Ascending aorta (tissue), 2 donors: ENCODE measurements at regions not wholly inside any gene's neighbourhood (a gene's known extent, or its start where the extent isn't known, plus 50 kb on each side); places are given as distances from the start of the nearest gene placed in this dataset.
"Not testable (repeated sequence)": the region's sequence is repeated elsewhere in the genome, so short reads cannot be mapped to it uniquely, and the experiment has no call there.

Experiments
- DNase-seq, 2 donors: peaks; one replicate each; pipeline ENCODE4 v3.0.0-alpha.2; 2019; ENCODE audit warnings: low spot score in 2 of 2
- H3K27ac ChIP-seq, 2 donors: fragments of 200-600 bp; sonication (generic); one replicate each; pipeline ENCODE4 v1.5.1; 2016 to 2017; ENCODE audit warnings: mild to moderate bottlenecking in 1 of 2
- H3K27me3 ChIP-seq: fragments of 200-600 bp; sonication (generic); one replicate; pipeline ENCODE4 v1.5.1; 2017
- H3K36me3 ChIP-seq, 2 donors: fragments of 200-600 bp; sonication (generic); one replicate each; pipeline ENCODE4 v1.5.1; 2016
- H3K4me1 ChIP-seq, 2 donors: fragments of 200-600 bp; sonication (generic); one replicate each; pipeline ENCODE4 v1.5.1; 2016 to 2017; ENCODE audit warnings: mild to moderate bottlenecking in 1 of 2
- H3K4me3 ChIP-seq, 2 donors: fragments of 200-600 bp; sonication (generic); one replicate each; pipeline ENCODE4 v1.5.1; 2016 to 2017; ENCODE audit warnings: mild to moderate bottlenecking in 1 of 2
- H3K9me3 ChIP-seq, 2 donors: fragments of 200-600 bp; sonication (generic); one replicate each; pipeline ENCODE4 v1.5.1; 2016
- intact Hi-C: fragments of 100-400 bp; cut with DNase I; formaldehyde crosslinking; loops from one replicate; pipeline ENCODE4 v1.15.1; 2023
- TF ChIP-seq, protein P1 (sequence below), 3 experiments: fragments of 200-600 bp in 2 of 3; fragments of 450-650 bp in 1 of 3; sonication (generic) in 2 of 3; IDR thresholded peaks; one replicate each; pipeline ENCODE4 v1.5.1; 2016 to 2019; ENCODE audit warnings: antibody characterized with exemption in 3 of 3, mild to moderate bottlenecking in 1 of 3, moderate library complexity in 1 of 3

DNA sequence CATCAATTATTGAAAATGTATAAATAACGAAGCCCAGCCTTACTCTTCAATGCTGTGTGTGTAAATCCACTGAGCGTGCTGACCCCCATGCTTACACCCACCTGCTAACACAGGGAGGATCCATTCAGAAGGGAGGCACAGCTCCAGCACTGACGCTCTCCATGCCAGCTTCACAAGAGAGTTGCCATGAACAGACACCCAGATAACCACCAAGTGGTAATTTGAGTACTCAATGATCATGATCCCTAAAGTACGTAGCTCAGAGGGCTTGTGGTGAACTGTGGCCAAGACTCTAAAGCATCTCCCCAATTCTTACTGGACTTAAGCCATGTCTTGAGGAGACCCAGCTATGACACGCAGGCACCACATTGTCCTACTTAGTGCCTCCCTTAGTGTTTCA, 98.7 kb downstream of the IGLL1 start:
- no peak overlapping the region for H3K4me3 ChIP-seq
- no peaks in the 10 kb centered on the region for H3K4me1 ChIP-seq
- TF ChIP-seq, protein P1, sequence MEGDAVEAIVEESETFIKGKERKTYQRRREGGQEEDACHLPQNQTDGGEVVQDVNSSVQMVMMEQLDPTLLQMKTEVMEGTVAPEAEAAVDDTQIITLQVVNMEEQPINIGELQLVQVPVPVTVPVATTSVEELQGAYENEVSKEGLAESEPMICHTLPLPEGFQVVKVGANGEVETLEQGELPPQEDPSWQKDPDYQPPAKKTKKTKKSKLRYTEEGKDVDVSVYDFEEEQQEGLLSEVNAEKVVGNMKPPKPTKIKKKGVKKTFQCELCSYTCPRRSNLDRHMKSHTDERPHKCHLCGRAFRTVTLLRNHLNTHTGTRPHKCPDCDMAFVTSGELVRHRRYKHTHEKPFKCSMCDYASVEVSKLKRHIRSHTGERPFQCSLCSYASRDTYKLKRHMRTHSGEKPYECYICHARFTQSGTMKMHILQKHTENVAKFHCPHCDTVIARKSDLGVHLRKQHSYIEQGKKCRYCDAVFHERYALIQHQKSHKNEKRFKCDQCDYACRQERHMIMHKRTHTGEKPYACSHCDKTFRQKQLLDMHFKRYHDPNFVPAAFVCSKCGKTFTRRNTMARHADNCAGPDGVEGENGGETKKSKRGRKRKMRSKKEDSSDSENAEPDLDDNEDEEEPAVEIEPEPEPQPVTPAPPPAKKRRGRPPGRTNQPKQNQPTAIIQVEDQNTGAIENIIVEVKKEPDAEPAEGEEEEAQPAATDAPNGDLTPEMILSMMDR (IDR thresholded peaks at IDR 0.05), result no peak
- intact Hi-C loops, result no loop called here
- DNase-seq, result no peak
- no peaks in the 10 kb centered on the region for H3K27me3 ChIP-seq
- H3K36me3 ChIP-seq, result no peaks in the 10 kb centered on the region
- H3K9me3 ChIP-seq, result no peaks in the 10 kb centered on the region
- no peak overlapping the region for H3K27ac ChIP-seq

DNA sequence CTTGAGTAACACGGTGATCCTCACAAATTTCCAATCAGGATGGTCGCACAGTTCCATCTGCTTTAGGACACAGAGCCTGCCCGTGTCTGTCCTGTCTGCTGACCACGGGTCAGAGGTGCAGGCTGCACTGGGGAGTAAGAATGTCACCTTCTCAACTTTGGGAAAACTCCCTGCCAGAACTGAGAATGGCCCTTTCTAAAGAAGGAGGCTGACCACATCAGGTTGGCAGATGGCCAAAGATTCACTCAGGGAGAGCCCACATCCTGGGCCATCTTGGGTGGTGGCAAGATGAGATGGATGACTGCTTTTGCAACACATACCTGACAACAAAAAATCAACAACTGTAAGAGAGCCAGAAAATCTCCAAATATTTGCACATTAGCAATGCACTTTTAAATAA, 101.9 kb downstream of the IGLL1 start:
- H3K9me3 ChIP-seq, result no peaks in the 10 kb centered on the region
- H3K27ac ChIP-seq, result no peak overlapping the region
- no peaks in the 10 kb centered on the region for H3K4me1 ChIP-seq
- no peaks in the 10 kb centered on the region for H3K27me3 ChIP-seq
- no peaks in the 10 kb centered on the region for H3K36me3 ChIP-seq
- TF ChIP-seq, protein P1 (IDR thresholded peaks at IDR 0.05), result no peak
- H3K4me3 ChIP-seq, result no peak overlapping the region
- intact Hi-C loops, result no loop called here
- DNase-seq, result no peak

DNA sequence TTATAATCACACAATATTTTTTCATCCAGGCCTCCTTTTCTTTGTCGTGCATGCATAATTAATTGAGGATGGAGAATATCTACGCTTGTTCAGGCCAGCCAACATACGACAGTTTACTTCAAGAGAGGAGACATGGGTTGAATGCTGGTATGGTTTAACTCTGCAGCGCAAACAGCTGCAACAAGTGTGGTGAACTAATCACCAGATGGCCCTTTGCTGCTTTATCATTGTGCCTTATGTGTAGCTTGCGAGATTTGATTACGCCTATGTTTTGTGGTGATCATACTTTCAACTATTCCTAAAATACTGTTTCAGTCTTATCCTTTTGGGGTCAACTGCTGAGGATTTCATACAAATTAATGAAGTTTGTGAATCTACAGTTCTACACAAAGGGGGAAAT, 105.6 kb downstream of the IGLL1 start:
- H3K9me3 ChIP-seq, H3K4me1 ChIP-seq, intact Hi-C loops, H3K4me3 ChIP-seq, H3K36me3 ChIP-seq, H3K27me3 ChIP-seq, DNase-seq, H3K27ac ChIP-seq: not testable (repeated sequence)

DNA sequence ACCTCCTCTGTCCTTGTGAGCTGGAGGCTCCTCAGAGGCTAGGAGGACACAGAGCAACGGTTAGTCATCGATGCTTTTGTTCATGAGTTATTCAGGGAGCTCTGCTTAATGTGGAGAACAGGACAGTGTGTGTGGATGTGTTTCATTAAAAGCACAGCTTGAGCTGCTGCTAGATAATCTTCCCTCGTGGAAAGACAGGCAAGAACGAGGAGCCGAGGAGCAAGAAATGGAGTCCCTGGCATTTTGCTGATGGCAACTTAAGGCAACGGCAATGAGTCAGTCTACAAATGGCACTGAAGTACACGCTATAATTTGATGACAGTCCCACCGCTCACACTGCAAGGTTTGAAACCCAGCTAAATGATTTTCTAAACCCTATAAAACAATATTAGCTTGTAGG, 106.2 kb downstream of the IGLL1 start:
- Histone ChIP-seq H3K27me3 (no peaks in the 10 kb centered on the region), H3K36me3 (no peaks in the 10 kb centered on the region), H3K4me1 (no peaks in the 10 kb centered on the region), H3K27ac (no peak overlapping the region), H3K9me3 (no peaks in the 10 kb centered on the region), H3K4me3 (no peak overlapping the region)
- TF ChIP-seq, protein P1 (IDR thresholded peaks at IDR 0.05), result no peak
- intact Hi-C loops, result no loop called here
- DNase-seq, result no peak

DNA sequence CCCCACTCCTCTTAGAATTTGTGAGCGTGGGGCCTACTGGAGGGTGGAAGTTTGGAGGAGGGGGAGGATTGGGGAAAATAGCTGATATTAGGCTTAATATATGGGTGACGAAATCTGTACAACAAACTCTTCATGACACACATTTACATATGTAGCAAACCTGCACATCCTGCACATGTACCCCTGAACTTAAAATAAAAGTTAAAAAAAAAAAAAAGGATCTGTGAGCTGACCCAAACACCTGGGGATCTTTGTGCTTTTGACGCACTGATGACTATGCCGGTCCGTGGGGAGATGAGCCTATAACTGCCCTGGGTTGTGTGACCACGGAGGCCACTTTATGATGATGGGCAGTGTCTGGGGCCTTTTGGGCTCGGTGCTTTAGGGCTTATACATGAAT, 107.7 kb downstream of the IGLL1 start:
- H3K4me1 ChIP-seq, DNase-seq, H3K36me3 ChIP-seq, H3K4me3 ChIP-seq, intact Hi-C loops, H3K9me3 ChIP-seq, H3K27me3 ChIP-seq, H3K27ac ChIP-seq: not testable (repeated sequence)

DNA sequence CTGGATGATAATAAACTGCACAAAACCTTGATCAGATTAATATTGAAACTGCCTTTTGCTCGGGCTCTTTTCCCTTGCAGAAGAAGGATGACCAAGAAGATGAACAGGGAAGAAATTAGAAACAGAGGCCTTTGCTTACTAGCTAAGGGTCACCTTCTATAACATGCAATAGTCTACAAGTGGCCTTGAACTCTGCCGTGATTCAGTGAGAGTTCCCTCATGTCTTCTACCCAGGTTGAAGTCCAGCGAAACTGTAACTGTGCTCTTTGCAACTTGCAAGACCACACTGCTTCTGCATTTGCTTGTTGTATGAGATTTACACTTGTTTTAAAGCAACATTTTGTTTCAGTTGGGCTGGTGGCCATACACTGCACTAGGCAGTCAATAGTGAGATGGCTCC, 108.4 kb downstream of the IGLL1 start:
- no peaks in the 10 kb centered on the region for H3K36me3 ChIP-seq
- TF ChIP-seq, protein P1 (IDR thresholded peaks at IDR 0.05), result no peak
- H3K4me3 ChIP-seq, result no peak overlapping the region
- H3K4me1 ChIP-seq, result no peaks in the 10 kb centered on the region
- no peaks in the 10 kb centered on the region for H3K27me3 ChIP-seq
- H3K9me3 ChIP-seq, result no peaks in the 10 kb centered on the region
- no peak for DNase-seq
- no peak overlapping the region for H3K27ac ChIP-seq
- intact Hi-C loops, result no loop called here

DNA sequence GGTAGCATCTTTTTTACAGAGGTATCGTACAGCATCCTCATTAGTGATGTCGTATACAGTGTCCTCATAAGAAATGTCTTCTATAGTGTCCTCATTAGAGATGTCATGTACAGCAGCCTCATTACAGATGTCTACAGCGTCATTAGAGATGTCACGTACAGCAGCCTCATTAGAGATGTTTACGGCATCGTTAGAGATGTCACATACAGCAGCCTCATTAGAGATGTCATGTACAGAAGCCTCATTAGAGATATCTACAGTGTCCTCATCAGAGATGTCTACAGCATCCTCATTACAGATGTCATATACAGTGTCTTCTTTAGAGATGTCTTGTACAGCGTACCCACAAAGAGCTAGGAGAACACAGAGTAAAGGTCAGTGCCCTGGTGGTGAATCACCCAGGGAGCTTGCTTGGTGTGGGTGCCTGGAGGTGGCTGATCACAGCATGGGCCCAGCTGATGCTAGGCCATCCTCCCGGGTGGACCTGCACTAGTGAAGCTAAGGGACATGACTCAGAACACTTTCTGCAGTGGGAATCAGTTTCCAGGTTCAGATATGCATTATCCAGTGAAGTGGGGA, 109.2 kb downstream of the IGLL1 start:
- Histone ChIP-seq H3K4me3 (no peak overlapping the region), H3K27ac (no peak overlapping the region), H3K4me1 (no peaks in the 10 kb centered on the region), H3K27me3 (no peaks in the 10 kb centered on the region), H3K9me3 (no peaks in the 10 kb centered on the region), H3K36me3 (no peaks in the 10 kb centered on the region)
- intact Hi-C loops, result no loop called here
- no peak for DNase-seq
- TF ChIP-seq, protein P1 (IDR thresholded peaks at IDR 0.05), result no peak
